Fibroblast of pulmonary artery (primary cell): ENCODE measurements at regions not wholly inside any gene's neighbourhood (a gene's known extent, or its start where the extent isn't known, plus 50 kb on each side); places are given as distances from the start of the nearest gene placed in this dataset.

Source experiments
- DNase-seq: peaks from one replicate; pipeline ENCODE4 v3.0.0-alpha.2; 2010; ENCODE audit warnings: low read depth
- H3K4me3 ChIP-seq: replicated peaks from 2 replicates; pipeline ENCODE4 v1.5.1; 2011; ENCODE audit warnings: low read depth, mild to moderate bottlenecking, control low read depth, low read length, moderate library complexity
- TF ChIP-seq, protein P1 (sequence below): IDR thresholded peaks from 2 replicates; pipeline ENCODE4 v1.5.1; 2011; ENCODE audit warnings: mild to moderate bottlenecking, control low read depth, low read length, inconsistent platforms; ENCODE audit errors: missing control alignments

DNA sequence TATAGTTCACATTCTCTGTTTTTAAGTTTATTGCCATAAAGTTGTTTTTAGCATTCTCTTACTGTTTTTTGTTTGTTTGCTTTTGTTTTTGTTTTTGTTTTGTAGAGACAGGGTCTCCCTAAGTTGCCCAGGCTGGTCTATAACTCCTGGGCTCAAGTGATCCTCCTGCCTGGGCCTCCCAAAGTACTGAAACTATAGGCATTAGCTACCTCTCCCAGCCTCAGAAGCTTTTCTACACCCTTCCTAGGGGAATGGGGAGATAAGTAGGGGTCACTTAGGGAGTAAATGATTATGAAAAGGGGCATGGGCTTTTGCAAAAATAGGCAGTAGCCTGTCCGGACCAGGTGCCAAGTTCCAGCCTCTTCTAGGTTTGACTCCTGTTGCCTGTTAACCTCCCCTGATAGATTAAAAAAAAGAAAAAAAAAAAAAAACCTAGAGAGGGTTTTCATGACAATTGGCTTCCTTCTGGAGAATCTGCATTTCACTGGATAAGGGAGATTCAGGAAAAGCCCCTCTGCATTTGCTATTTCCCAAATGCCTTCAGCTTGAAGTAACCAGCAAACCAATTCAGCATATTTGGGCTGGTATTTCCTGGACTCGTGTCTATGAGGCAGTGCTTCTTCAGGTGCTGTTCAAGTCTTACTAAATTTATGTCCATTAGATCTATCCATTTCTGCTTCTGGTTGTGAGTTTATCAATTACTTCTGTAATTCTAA, 216.8 kb downstream of the TM9SF2 start:
- TF ChIP-seq, protein P1, sequence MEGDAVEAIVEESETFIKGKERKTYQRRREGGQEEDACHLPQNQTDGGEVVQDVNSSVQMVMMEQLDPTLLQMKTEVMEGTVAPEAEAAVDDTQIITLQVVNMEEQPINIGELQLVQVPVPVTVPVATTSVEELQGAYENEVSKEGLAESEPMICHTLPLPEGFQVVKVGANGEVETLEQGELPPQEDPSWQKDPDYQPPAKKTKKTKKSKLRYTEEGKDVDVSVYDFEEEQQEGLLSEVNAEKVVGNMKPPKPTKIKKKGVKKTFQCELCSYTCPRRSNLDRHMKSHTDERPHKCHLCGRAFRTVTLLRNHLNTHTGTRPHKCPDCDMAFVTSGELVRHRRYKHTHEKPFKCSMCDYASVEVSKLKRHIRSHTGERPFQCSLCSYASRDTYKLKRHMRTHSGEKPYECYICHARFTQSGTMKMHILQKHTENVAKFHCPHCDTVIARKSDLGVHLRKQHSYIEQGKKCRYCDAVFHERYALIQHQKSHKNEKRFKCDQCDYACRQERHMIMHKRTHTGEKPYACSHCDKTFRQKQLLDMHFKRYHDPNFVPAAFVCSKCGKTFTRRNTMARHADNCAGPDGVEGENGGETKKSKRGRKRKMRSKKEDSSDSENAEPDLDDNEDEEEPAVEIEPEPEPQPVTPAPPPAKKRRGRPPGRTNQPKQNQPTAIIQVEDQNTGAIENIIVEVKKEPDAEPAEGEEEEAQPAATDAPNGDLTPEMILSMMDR, result no peak
- no peak for DNase-seq
- H3K4me3 ChIP-seq, result no peak overlapping the region

DNA sequence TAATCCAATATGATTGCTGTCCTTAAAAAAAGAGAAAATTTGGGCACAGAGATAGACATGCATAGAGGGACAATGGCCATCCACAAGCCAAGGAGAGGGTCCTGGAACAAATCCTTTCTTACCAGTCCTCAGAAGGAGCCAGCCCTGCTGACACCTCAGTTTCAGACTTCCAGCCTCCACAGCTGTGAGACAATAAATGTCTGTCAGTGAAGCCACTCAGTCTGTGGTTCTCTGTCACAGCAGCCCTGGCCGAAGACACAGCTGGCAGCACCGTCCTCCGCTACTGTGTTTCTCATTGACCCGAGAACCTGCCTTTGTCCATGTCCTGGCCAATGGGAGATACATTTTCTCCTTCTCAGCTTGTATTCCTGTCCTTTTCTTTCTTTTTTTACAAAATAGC, 207.9 kb downstream of the TM9SF2 start:
- TF ChIP-seq, protein P1, result no peak
- DNase-seq, result no peak
- no peak overlapping the region for H3K4me3 ChIP-seq

DNA sequence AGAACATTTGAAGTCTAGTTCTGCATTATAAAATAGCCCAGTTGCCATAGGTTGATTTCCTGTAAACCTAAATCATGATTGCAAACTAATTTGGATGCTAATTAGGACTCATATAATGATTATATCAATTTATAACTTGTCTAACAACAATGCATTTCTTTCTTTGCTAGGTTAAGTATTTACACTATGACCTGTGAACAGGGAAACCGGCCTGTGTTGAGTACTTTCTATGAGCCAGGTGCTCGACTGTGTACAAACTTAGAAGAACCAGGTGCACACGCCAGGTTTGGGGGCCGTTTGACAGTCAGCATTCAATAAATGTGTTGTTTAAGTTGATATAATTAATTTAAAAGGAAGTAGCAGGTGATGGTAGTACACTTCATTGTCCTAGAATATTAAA, 203.1 kb downstream of the TM9SF2 start:
- TF ChIP-seq, protein P1, result no peak
- H3K4me3 ChIP-seq, result no peak overlapping the region
- DNase-seq, result no peak

DNA sequence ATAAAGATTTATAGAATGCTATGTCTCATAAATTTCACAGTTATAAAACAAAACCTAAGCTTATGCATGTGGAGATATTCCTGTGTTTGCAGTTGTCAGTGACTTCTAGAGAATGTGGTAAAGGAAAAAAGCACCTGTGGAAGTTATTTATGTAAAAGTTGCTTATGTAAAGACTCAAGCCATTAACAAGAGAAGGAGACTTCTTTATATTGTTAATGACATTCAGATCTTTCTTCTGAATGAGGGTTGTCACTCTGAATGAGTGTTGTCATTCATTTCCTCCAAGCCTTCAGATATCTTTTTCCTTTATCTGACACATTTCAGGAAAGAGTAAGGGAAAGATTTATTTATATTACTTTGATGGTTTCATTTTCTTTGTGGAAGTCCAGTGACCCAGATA, 202.6 kb downstream of the TM9SF2 start:
- TF ChIP-seq, protein P1, result no peak
- DNase-seq, result no peak
- no peak overlapping the region for H3K4me3 ChIP-seq

DNA sequence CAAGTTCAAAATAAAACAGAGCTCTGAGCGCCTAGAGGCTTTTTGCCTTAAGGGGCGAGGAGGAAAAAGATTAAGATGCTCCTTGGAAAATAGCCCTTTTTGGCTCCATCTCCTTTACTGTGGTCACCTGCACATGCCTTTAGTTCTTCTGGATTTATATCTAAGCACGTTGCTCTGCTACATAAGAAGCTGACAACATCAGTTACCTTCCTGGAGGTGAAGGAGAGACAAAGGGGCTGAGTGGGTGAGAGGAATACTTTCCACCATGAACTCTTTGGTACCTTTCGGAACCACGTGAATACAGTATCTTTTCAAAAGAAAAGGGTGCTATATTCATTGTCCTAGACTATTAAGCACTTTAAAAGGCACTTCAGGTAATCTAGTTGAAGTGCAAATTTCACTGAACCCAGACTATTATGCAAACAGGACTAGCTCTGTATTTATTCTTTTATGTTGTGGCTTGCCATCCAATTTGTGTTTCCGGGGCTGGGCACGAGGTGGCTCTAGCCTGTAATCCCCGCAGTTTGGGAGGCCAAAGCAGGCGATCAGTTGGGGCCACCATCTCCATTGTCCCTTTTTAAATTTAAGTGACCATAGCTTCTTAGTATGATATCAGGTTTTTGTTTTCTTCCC, 201.5 kb downstream of the TM9SF2 start:
- TF ChIP-seq, protein P1, result no peak
- DNase-seq, result no peak
- H3K4me3 ChIP-seq, result no peak overlapping the region

DNA sequence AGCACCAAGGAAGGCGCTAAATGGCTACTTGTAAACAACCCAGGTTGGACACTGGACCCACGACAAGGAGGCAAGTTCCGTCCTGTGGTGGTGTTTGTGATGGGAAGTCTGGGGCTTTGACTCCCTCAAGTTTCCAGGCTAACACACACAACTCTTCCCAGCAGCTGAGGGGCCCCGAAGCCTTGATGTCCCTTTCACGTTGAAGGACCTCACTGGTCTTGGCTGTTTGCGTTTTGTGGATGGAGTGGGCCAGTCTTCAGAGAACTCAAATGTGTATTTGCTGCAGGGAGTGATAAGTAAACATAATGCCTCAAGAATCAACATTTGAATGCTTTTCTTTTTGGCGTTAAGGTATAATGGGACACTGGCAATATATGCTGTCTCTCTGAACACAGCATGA, 199.2 kb downstream of the TM9SF2 start:
- TF ChIP-seq, protein P1, result no peak
- H3K4me3 ChIP-seq, result no peak overlapping the region

DNA sequence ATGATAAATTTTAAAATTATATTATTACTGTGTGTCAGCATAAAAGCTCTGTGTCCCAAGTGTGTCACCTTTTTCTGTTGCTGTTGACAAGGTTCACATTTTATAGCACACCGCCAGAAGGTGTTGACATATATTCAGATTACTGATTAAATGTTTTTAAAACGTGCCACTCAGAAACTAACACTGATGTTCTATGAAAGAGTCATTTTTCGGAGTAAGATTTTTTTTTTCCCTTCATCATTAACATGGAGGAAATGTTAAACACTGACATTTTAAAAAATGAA, 197.5 kb downstream of the TM9SF2 start:
- TF ChIP-seq, protein P1, result no peak
- no peak overlapping the region for H3K4me3 ChIP-seq
- DNase-seq, result no peak

More for the DNA sequence above, 199.2 kb downstream of the TM9SF2 start:
- no peak for DNase-seq
